Panc1 (cell line): ENCODE measurements at regions not wholly inside any gene's neighbourhood (a gene's known extent, or its start where the extent isn't known, plus 50 kb on each side); places are given as distances from the start of the nearest gene placed in this dataset.

Source experiments
- ATAC-seq: fragments of 200-7000 bp; cut with Tn5 transposase; 2 replicates; pipeline ENCODE4 v1.9.1; 2020; ENCODE audit warnings: mild to moderate bottlenecking, moderate library complexity
- BruUV-seq: library from RNA; stranded (reverse); fragments of 400-500 nt; replicated peaks from 2 replicates; lab custom pipeline; 2021; lab: Mats Ljungman, UMichigan
- CTCF ChIA-PET: fragments of 300-600 bp; sonication (Branson Sonifier 250); formaldehyde crosslinking; loops from one replicate; lab custom pipeline; 2022; ENCODE audit warnings: antibody characterized with exemption; lab: Charles Lee
- POLR2A ChIA-PET: fragments of 300-600 bp; sonication (Branson Sonifier 250); formaldehyde crosslinking; loops from one replicate; lab custom pipeline; 2022; ENCODE audit warnings: antibody characterized with exemption; lab: Charles Lee
- DNase-seq: peaks from one replicate; pipeline ENCODE4 v3.0.0-alpha.2; 2010; ENCODE audit warnings: low read depth, low spot score
- H3K27ac ChIP-seq: 2 replicates; pipeline ENCODE4 v1.5.1; 2011; ENCODE audit warnings: mild to moderate bottlenecking, low read length, inconsistent platforms
- H3K27me3 ChIP-seq: fragments of 200-500 bp; sonication (Bioruptor generic); 2 replicates; pipeline ENCODE4 v1.6.0; 2014; ENCODE audit warnings: low read length, inconsistent platforms; ENCODE audit not compliant: control insufficient read depth, insufficient read depth
- H3K36me3 ChIP-seq: fragments of 200-500 bp; sonication (Bioruptor generic); 2 replicates; pipeline ENCODE4 v1.5.1; 2014; ENCODE audit warnings: inconsistent platforms, mild to moderate bottlenecking, low read length, moderate library complexity; ENCODE audit not compliant: control insufficient read depth, insufficient read depth
- H3K4me1 ChIP-seq: 2 replicates; pipeline ENCODE4 v1.5.1; 2011; ENCODE audit warnings: inconsistent platforms, mild to moderate bottlenecking, low read length, moderate library complexity; ENCODE audit not compliant: control insufficient read depth, insufficient read depth
- H3K4me3 ChIP-seq, 2 experiments: 2 replicates each; pipeline ENCODE4 v1.5.1; 2011 to 2012; ENCODE audit warnings: low read depth in 2 of 2, low read length in 2 of 2, mild to moderate bottlenecking in 2 of 2, inconsistent platforms in 1 of 2, moderate library complexity in 1 of 2
- H3K9me3 ChIP-seq: fragments of 200-500 bp; sonication (Bioruptor generic); 2 replicates; pipeline ENCODE4 v1.5.1; 2014; ENCODE audit warnings: low read depth, mild to moderate bottlenecking, inconsistent platforms, low read length, moderate library complexity; ENCODE audit not compliant: control insufficient read depth, insufficient read depth
- POLR2AphosphoS5 ChIP-seq: IDR thresholded peaks from 2 replicates; pipeline ENCODE4 v1.6.1; 2012; ENCODE audit warnings: mild to moderate bottlenecking, low read depth, low read length, moderate library complexity
- REST ChIP-seq, 2 experiments: IDR thresholded peaks; 2 replicates each; pipeline ENCODE4 v1.6.1; 2011 to 2012; ENCODE audit warnings: low read depth in 2 of 2, control low read depth in 1 of 2, low read length in 1 of 2, mild to moderate bottlenecking in 1 of 2, moderate library complexity in 1 of 2; ENCODE audit not compliant: insufficient read depth in 1 of 2
- SIN3A ChIP-seq: IDR thresholded peaks from 2 replicates; pipeline ENCODE4 v1.6.1; 2012; ENCODE audit warnings: low read depth, mild to moderate bottlenecking, low read length, moderate library complexity, borderline replicate concordance; ENCODE audit not compliant: insufficient read depth
- TCF7L2 ChIP-seq: IDR thresholded peaks from 2 replicates; pipeline ENCODE4 v1.6.1; 2011; ENCODE audit warnings: mild to moderate bottlenecking, low read depth, low read length, inconsistent platforms
- in situ Hi-C: cut with HindIII; loops from 2 replicates; pipeline ENCODE4 v1.10.0; 2016; ENCODE audit warnings: low sequenced_read_pairs, low pct_unique_long_range_greater_than_20kb
- intact Hi-C: fragments of 100-400 bp; cut with micrococcal nuclease; formaldehyde crosslinking; loops from one replicate; pipeline ENCODE4 v1.10.0; 2022; ENCODE audit not compliant: unreplicated experiment
- TF ChIP-seq, protein P1 (sequence below): fragments of 450-650 bp; IDR thresholded peaks from 2 replicates; pipeline ENCODE4 v1.5.1; 2017; ENCODE audit warnings: mild to moderate bottlenecking

GRCh38 chr18:49717617-49718016 is 95.7 kb downstream of the ACAA2 start:
- ATAC-seq (no peak), DNase-seq (no peak)
- in situ Hi-C loops, result no loop called here
- CTCF ChIA-PET, result no interaction called here
- no peaks in the 10 kb centered on the region for H3K36me3 ChIP-seq
- TF ChIP-seq POLR2AphosphoS5, result no peak
- no peak for TF ChIP-seq SIN3A
- TF ChIP-seq REST (IDR thresholded peaks at IDR 0.05; ENCODE audit: insufficient read depth in 1 of 2, low read depth in 2 of 2, low read length in 1 of 2), result no peak
- TF ChIP-seq, protein P1, sequence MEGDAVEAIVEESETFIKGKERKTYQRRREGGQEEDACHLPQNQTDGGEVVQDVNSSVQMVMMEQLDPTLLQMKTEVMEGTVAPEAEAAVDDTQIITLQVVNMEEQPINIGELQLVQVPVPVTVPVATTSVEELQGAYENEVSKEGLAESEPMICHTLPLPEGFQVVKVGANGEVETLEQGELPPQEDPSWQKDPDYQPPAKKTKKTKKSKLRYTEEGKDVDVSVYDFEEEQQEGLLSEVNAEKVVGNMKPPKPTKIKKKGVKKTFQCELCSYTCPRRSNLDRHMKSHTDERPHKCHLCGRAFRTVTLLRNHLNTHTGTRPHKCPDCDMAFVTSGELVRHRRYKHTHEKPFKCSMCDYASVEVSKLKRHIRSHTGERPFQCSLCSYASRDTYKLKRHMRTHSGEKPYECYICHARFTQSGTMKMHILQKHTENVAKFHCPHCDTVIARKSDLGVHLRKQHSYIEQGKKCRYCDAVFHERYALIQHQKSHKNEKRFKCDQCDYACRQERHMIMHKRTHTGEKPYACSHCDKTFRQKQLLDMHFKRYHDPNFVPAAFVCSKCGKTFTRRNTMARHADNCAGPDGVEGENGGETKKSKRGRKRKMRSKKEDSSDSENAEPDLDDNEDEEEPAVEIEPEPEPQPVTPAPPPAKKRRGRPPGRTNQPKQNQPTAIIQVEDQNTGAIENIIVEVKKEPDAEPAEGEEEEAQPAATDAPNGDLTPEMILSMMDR, result no peak
- no peak for TF ChIP-seq TCF7L2
- BruUV-seq, result no TSS peak
- H3K27me3 ChIP-seq, result no peaks in the 10 kb centered on the region
- H3K9me3 ChIP-seq, result no peaks in the 10 kb centered on the region
- no peak overlapping the region for H3K4me3 ChIP-seq
- POLR2A ChIA-PET, result no interaction called here
- no peak overlapping the region for H3K27ac ChIP-seq
- intact Hi-C loops, result no loop called here
- 0 out of 2 replicates have a peak, but pooled peaks cover 2% of the 10 kb centered on the region for H3K4me1 ChIP-seq

DNA sequence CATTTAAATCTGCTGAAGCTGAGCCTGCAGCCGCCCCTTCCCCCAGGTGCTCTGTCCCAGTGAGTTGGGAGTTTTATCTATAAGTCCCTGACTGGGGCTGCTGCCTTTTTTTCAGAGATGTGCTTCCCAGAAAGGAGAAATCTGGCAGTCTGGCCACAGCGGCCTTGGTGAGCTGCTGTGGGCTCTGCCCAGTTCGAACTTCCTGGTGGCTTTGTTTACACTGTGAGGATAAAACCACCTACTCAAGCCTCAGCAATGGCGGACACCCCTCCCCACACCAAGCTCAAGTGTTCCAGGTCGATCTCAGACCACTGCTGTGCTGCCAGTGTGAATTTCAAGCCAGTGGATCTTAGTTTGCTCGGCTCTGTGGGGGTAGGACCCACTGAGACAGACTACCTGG is 97.3 kb downstream of the ACAA2 start:
- H3K27me3 ChIP-seq, result no peaks in the 10 kb centered on the region
- no peaks in the 10 kb centered on the region for H3K9me3 ChIP-seq
- ATAC-seq, result no peak
- no peaks in the 10 kb centered on the region for H3K36me3 ChIP-seq
- no peaks in the 10 kb centered on the region for H3K4me1 ChIP-seq
- no peak for DNase-seq
- POLR2A ChIA-PET, result no interaction called here
- in situ Hi-C loops, result no loop called here
- H3K27ac ChIP-seq, result no peak overlapping the region
- BruUV-seq, result no TSS peak
- H3K4me3 ChIP-seq, result no peak overlapping the region
- no peak for TF ChIP-seq REST (IDR thresholded peaks at IDR 0.05; ENCODE audit: insufficient read depth in 1 of 2, low read depth in 2 of 2, low read length in 1 of 2)
- TF ChIP-seq, protein P1, result no peak
- intact Hi-C loops, result no loop called here
- CTCF ChIA-PET, result no interaction called here
